Caco-2 (cell line): ENCODE measurements at regions not wholly inside any gene's neighbourhood (a gene's known extent, or its start where the extent isn't known, plus 50 kb on each side); places are given as distances from the start of the nearest gene placed in this dataset.

Source experiments
- BruUV-seq: library from RNA; stranded (reverse); fragments of 400-500 nt; replicated peaks from 2 replicates; lab custom pipeline; 2021; lab: Mats Ljungman, UMichigan
- CTCF ChIA-PET: fragments of 300-600 bp; sonication (Branson Sonifier 250); formaldehyde crosslinking; loops from one replicate; lab custom pipeline; 2022; ENCODE audit warnings: antibody characterized with exemption; lab: Charles Lee
- POLR2A ChIA-PET: fragments of 300-600 bp; sonication (Branson Sonifier 250); formaldehyde crosslinking; loops from one replicate; lab custom pipeline; 2022; ENCODE audit warnings: antibody characterized with exemption; lab: Charles Lee
- DNase-seq, 2 experiments: peaks; one replicate each; pipeline versions ENCODE4 v3.0.0 to v3.0.0-alpha.2; 2020 to 2022
- H3K27me3 ChIP-seq: replicated peaks from 2 replicates; pipeline ENCODE4 v1.6.0; 2011; ENCODE audit warnings: low read length; ENCODE audit not compliant: control insufficient read depth, insufficient read depth
- H3K36me3 ChIP-seq: 2 replicates; pipeline ENCODE4 v1.5.1; 2011; ENCODE audit warnings: low read length; ENCODE audit not compliant: control insufficient read depth, insufficient read depth
- H3K4me1 ChIP-seq: fragments of 250-450 bp; sonication (Bioruptor Pico); 2 replicates; pipeline ENCODE4 v1.5.1; 2020; ENCODE audit warnings: mild to moderate bottlenecking
- H3K4me3 ChIP-seq: 2 replicates; pipeline ENCODE4 v1.5.1; 2011; ENCODE audit warnings: low read depth, mild to moderate bottlenecking, control low read depth, low read length
- H3K9me3 ChIP-seq: fragments of 250-450 bp; sonication (Bioruptor Pico); 2 replicates; pipeline ENCODE4 v1.5.1; 2020; ENCODE audit warnings: mild to moderate bottlenecking, moderate library complexity
- H3K27ac Mint-ChIP-seq: one replicate; pipeline ENCODE4 v1.8.0; 2022; ENCODE audit warnings: mixed read lengths; ENCODE audit not compliant: unreplicated experiment
- H3K27me3 Mint-ChIP-seq: one replicate; pipeline ENCODE4 v1.8.0; 2022; ENCODE audit warnings: mixed read lengths; ENCODE audit not compliant: insufficient read depth, unreplicated experiment
- H3K36me3 Mint-ChIP-seq: one replicate; pipeline ENCODE4 v1.8.0; 2022; ENCODE audit warnings: mild to moderate bottlenecking, mixed read lengths; ENCODE audit not compliant: insufficient read depth, unreplicated experiment
- H3K4me1 Mint-ChIP-seq: one replicate; pipeline ENCODE4 v1.8.0; 2022; ENCODE audit warnings: low read depth, mixed read lengths; ENCODE audit not compliant: unreplicated experiment
- H3K4me3 Mint-ChIP-seq: one replicate; pipeline ENCODE4 v1.8.0; 2022; ENCODE audit warnings: mild to moderate bottlenecking, moderate library complexity, mixed read lengths; ENCODE audit not compliant: unreplicated experiment
- H3K9me3 Mint-ChIP-seq: one replicate; pipeline ENCODE4 v1.8.0; 2022; ENCODE audit warnings: mixed read lengths; ENCODE audit not compliant: unreplicated experiment
- intact Hi-C: fragments of 100-400 bp; cut with micrococcal nuclease; formaldehyde crosslinking; loops from one replicate; pipeline ENCODE4 v1.10.0; 2022; ENCODE audit not compliant: unreplicated experiment
- TF ChIP-seq, protein P1 (sequence below), 2 experiments: fragments of 200-600 bp in 1 of 2; IDR thresholded peaks; 1 replicate in 1 of 2; 2 replicates in 1 of 2; pipeline versions ENCODE4 v1.5.1 to v1.8.0; 2011 to 2022; ENCODE audit warnings: antibody characterized with exemption in 1 of 2, control low read depth in 1 of 2, inconsistent platforms in 1 of 2, low read depth in 1 of 2, low read length in 1 of 2, mild to moderate bottlenecking in 1 of 2, moderate library complexity in 1 of 2; ENCODE audit not compliant: insufficient read depth in 1 of 2, severe bottlenecking in 1 of 2, unreplicated experiment in 1 of 2

DNA sequence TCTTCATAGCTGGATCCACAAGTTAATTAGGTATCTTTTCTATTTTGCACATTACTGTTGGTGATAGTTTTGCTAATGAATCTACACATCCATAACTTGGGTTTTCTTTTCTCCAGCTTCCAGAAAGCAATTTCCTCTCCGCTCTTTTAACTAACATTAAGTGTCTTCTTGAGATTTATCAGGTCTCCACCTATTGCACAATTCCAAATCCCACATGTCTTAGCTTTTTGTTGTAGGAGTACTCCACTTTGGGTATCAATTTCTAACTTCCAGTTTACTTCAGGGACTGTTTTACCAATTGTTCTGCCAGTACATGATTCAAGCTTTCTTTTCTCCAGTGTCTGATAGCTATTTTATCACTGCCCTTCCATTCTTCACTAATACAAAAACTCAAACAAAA lies 129.6 kb downstream of the OLFM4 start:
- ChIA-PET CTCF (no interaction called here), POLR2A (no interaction called here)
- peaks cover 3% of the 10 kb centered on the region for H3K27me3 Mint-ChIP-seq
- H3K9me3 Mint-ChIP-seq, result peaks cover 16% of the 10 kb centered on the region
- intact Hi-C loops, result no loop called here
- no peaks in the 10 kb centered on the region for H3K27me3 ChIP-seq
- H3K36me3 ChIP-seq, result no peaks in the 10 kb centered on the region
- BruUV-seq, result no TSS peak
- no peak overlapping the region for H3K27ac Mint-ChIP-seq
- H3K4me1 ChIP-seq, result no peaks in the 10 kb centered on the region
- H3K9me3 ChIP-seq, result no peaks in the 10 kb centered on the region
- TF ChIP-seq, protein P1, sequence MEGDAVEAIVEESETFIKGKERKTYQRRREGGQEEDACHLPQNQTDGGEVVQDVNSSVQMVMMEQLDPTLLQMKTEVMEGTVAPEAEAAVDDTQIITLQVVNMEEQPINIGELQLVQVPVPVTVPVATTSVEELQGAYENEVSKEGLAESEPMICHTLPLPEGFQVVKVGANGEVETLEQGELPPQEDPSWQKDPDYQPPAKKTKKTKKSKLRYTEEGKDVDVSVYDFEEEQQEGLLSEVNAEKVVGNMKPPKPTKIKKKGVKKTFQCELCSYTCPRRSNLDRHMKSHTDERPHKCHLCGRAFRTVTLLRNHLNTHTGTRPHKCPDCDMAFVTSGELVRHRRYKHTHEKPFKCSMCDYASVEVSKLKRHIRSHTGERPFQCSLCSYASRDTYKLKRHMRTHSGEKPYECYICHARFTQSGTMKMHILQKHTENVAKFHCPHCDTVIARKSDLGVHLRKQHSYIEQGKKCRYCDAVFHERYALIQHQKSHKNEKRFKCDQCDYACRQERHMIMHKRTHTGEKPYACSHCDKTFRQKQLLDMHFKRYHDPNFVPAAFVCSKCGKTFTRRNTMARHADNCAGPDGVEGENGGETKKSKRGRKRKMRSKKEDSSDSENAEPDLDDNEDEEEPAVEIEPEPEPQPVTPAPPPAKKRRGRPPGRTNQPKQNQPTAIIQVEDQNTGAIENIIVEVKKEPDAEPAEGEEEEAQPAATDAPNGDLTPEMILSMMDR (IDR thresholded peaks at IDR 0.05; ENCODE audit: insufficient read depth in 1 of 2, low read depth in 1 of 2, low read length in 1 of 2, severe bottlenecking in 1 of 2, unreplicated experiment in 1 of 2), result no peak
- H3K4me1 Mint-ChIP-seq, result no peaks in the 10 kb centered on the region
- H3K36me3 Mint-ChIP-seq, result no peaks in the 10 kb centered on the region
- no peak for DNase-seq
- no peak overlapping the region for H3K4me3 Mint-ChIP-seq
- no peak overlapping the region for H3K4me3 ChIP-seq

DNA sequence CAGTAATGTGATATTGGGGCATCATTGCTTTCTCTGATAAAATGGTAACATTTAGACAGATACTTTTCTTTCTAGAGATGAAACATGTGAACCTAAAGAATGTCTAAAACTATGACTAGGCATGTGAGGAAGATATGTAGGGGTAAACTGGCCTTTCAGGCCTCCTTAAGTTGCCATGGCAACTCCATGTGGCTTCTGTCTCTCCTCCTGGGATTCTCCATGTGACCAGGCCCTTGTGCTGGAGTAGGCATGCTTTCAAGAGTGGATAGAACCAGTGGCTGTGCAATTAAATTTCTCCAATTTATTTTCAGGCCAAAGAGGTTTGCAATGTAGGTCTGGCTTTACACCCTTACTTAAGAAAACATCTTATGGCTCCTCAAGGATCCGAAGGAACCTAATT lies 130.8 kb downstream of the OLFM4 start:
- no peaks in the 10 kb centered on the region for H3K4me1 ChIP-seq
- Mint-ChIP-seq H3K27ac (no peak overlapping the region), H3K4me3 (no peak overlapping the region), H3K27me3 (peaks cover 3% of the 10 kb centered on the region), H3K4me1 (no peaks in the 10 kb centered on the region), H3K9me3 (peaks cover 16% of the 10 kb centered on the region), H3K36me3 (no peaks in the 10 kb centered on the region)
- H3K27me3 ChIP-seq, result no peaks in the 10 kb centered on the region
- TF ChIP-seq, protein P1 (IDR thresholded peaks at IDR 0.05; ENCODE audit: insufficient read depth in 1 of 2, low read depth in 1 of 2, low read length in 1 of 2, severe bottlenecking in 1 of 2, unreplicated experiment in 1 of 2), result no peak
- ChIA-PET CTCF (no interaction called here), POLR2A (no interaction called here)
- BruUV-seq, result no TSS peak
- DNase-seq, result no peak
- no peak overlapping the region for H3K4me3 ChIP-seq
- H3K36me3 ChIP-seq, result no peaks in the 10 kb centered on the region
- no peaks in the 10 kb centered on the region for H3K9me3 ChIP-seq
- intact Hi-C loops, result no loop called here

DNA sequence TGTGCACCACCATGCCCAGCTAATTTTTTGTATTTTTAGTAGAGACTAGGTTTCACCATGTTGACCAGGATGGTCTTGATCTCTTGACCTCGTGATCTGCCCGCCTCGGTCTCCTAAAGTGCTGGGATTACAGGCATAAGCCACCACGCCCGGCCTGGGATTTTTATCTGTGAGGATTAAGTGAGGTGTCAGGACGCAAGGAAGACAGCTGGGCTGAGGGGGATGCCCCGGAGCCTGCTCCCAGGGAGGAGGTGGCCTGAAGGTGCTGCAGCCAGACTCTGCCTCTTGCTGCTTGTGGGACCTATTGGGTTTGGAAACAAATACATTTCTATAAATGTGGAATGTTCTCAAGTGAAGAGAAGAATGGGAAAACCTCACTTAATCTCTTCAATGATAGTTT lies 131.6 kb downstream of the OLFM4 start:
- TF ChIP-seq, protein P1 (IDR thresholded peaks at IDR 0.05; ENCODE audit: insufficient read depth in 1 of 2, low read depth in 1 of 2, low read length in 1 of 2, severe bottlenecking in 1 of 2, unreplicated experiment in 1 of 2), result no peak
- Mint-ChIP-seq H3K27me3 (no peaks in the 10 kb centered on the region), H3K4me3 (no peak overlapping the region), H3K4me1 (peaks cover under 1% of the 10 kb centered on the region), H3K9me3 (peaks cover 16% of the 10 kb centered on the region), H3K27ac (no peak overlapping the region), H3K36me3 (no peaks in the 10 kb centered on the region)
- BruUV-seq, result no TSS peak
- ChIA-PET CTCF (no interaction called here), POLR2A (no interaction called here)
- H3K4me1 ChIP-seq, result no peaks in the 10 kb centered on the region
- H3K36me3 ChIP-seq, result no peaks in the 10 kb centered on the region
- intact Hi-C loops, result no loop called here
- no peaks in the 10 kb centered on the region for H3K27me3 ChIP-seq
- no peaks in the 10 kb centered on the region for H3K9me3 ChIP-seq
- no peak overlapping the region for H3K4me3 ChIP-seq
- DNase-seq, result no peak
